Heart left ventricle (tissue), 16 donors: ENCODE measurements at regions not wholly inside any gene's neighbourhood (a gene's known extent, or its start where the extent isn't known, plus 50 kb on each side); places are given as distances from the start of the nearest gene placed in this dataset.

Source experiments
- ATAC-seq, 4 donors: fragments of 200-7000 bp; cut with Tn5 transposase; one replicate each; pipeline ENCODE4 v1.9.1; 2020 to 2022; ENCODE audit warnings: moderate library complexity in 4 of 4, mild to moderate bottlenecking in 3 of 4, moderate number of reproducible peaks in 1 of 4
- DNase-seq, 5 donors: peaks; one replicate each; pipeline ENCODE4 v3.0.0-alpha.2; 2020
- H3K27ac ChIP-seq, 12 donors: fragments of 200-600 bp; sonication (generic) in 4 of 12; one replicate each; pipeline versions ENCODE4 v1.5.0 to v1.8.0; 2016 to 2022; ENCODE audit warnings: mild to moderate bottlenecking in 2 of 12
- H3K27me3 ChIP-seq, 9 donors: fragments of 200-600 bp; sonication (generic) in 2 of 9; one replicate each; pipeline versions ENCODE4 v1.5.1 to v1.8.0; 2016 to 2022; ENCODE audit warnings: mild to moderate bottlenecking in 3 of 9
- H3K36me3 ChIP-seq, 9 donors: fragments of 200-600 bp; sonication (generic) in 2 of 9; one replicate each; pipeline versions ENCODE4 v1.5.0 to v1.8.0; 2018 to 2022; ENCODE audit warnings: mild to moderate bottlenecking in 2 of 9
- H3K4me1 ChIP-seq, 12 donors: fragments of 200-600 bp; sonication (generic) in 4 of 12; one replicate each; pipeline versions ENCODE4 v1.5.0 to v1.8.0; 2016 to 2022; ENCODE audit warnings: mild to moderate bottlenecking in 3 of 12
- H3K4me3 ChIP-seq, 12 donors: fragments of 200-600 bp; sonication (generic) in 4 of 12; one replicate each; pipeline versions ENCODE4 v1.5.0 to v1.8.0; 2017 to 2022; ENCODE audit warnings: mild to moderate bottlenecking in 9 of 12, moderate library complexity in 4 of 12
- H3K9me3 ChIP-seq, 12 donors: fragments of 200-600 bp; sonication (generic) in 4 of 12; one replicate each; pipeline versions ENCODE4 v1.5.0 to v1.8.0; 2016 to 2022; ENCODE audit warnings: mild to moderate bottlenecking in 1 of 12
- POLR2A ChIP-seq, 2 donors: fragments of 450-650 bp; IDR thresholded peaks; one replicate each; pipeline ENCODE4 v1.6.1; 2017; ENCODE audit warnings: antibody characterized with exemption in 2 of 2, mild to moderate bottlenecking in 2 of 2, moderate library complexity in 2 of 2
- WGBS, 4 donors: extraction: QIAGEN DNeasy Blood & Tissue Kit in 2 of 4; methylation state at CpG; one replicate each; pipeline versions ENCODE4 v1.1.5 to v1.1.7; 2013 to 2018; 5-methylcytosine and 5-hydroxymethylcytosine counted together
- intact Hi-C, 10 donors: fragments of 100-400 bp; cut with DNase I; formaldehyde crosslinking; loops; one replicate each; pipeline versions ENCODE4 v1.11.1 to v1.14.2; 2022
- TF ChIP-seq, protein P1 (sequence below), 12 donors: fragments of 200-600 bp; sonication (generic) in 4 of 12; IDR thresholded peaks; one replicate each; pipeline versions ENCODE4 v1.5.0 to v1.8.0; 2018 to 2022; ENCODE audit warnings: antibody characterized with exemption in 12 of 12, mild to moderate bottlenecking in 5 of 12
- donor health status: ischemic (EF 13 %, LVEDD 7.1; RV severe dilation, severe dysfunction).
- donor health status: healthy with polysubstance abuse.
- donor health status: DM: no; HTN: yes; CAD: no.
- donor health status: DM: no; HTN: no; CAD: no.
- donor health status: ischemic (EF 25% LVEDD 6.9; RV normal size, moderate dysfunction).
- donor health status: ischemic (EF 25% LVEDD 5.7; RV mildly dilated, moderate dysfunction).
- donor health status: healthy.
- donor health status: DM: yes; HTN: yes; CAD: no.
- donor health status: ischemic (EF 35%, LVEDD 5.7; RV mildly dilated, moderate dysfunction).
- donor health status: nonischemic (EF 11% LVEDD 7.7; RV severe dilation, severe dysfunction).
- donor health status: DM: yes; HTN: yes; CAD: no.
- donor health status: PGD.
- donor health status: ischemic (EF 29% LVEDD 5.4; RV normal size, mild dysfunction).
- donor health status: nonischemic (EF 23%, LVEDD 6.1; RV moderate dilation, normal function).

DNA sequence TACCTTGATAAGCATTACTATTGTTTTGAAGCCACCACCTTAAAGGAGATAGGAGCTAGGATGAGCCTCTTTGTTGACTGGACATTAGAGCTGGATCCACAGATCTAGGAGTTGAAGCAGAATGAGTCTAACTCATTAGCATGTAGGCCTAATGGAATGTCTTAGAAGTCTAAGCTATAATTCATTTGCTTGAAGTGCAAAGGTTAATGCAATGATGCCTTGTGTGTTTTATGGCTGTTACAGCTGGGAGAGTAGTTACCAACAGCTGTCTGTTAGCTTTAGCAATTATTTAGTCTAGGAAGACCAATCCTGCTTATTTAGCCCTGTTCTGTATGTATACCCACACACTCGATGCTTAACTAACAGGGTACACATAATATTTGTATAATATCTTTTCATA is 419.3 kb downstream of the TUSC7 start:
- Histone ChIP-seq H3K36me3 (no peaks in the 10 kb centered on the region), H3K4me3 (no peak overlapping the region), H3K4me1 (no peaks in the 10 kb centered on the region), H3K27me3 (no peaks in the 10 kb centered on the region), H3K9me3 (no peaks in the 10 kb centered on the region), H3K27ac (no peak overlapping the region)
- intact Hi-C loops = no loop called here
- ATAC-seq (no peak), DNase-seq (no peak)
- TF ChIP-seq, protein P1, sequence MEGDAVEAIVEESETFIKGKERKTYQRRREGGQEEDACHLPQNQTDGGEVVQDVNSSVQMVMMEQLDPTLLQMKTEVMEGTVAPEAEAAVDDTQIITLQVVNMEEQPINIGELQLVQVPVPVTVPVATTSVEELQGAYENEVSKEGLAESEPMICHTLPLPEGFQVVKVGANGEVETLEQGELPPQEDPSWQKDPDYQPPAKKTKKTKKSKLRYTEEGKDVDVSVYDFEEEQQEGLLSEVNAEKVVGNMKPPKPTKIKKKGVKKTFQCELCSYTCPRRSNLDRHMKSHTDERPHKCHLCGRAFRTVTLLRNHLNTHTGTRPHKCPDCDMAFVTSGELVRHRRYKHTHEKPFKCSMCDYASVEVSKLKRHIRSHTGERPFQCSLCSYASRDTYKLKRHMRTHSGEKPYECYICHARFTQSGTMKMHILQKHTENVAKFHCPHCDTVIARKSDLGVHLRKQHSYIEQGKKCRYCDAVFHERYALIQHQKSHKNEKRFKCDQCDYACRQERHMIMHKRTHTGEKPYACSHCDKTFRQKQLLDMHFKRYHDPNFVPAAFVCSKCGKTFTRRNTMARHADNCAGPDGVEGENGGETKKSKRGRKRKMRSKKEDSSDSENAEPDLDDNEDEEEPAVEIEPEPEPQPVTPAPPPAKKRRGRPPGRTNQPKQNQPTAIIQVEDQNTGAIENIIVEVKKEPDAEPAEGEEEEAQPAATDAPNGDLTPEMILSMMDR (IDR thresholded peaks at IDR 0.05) = no peak
- TF ChIP-seq POLR2A (IDR thresholded peaks at IDR 0.05) = no peak
- 76 to 86% (median 81%) methylated on average over 1 of the region's 1 CpG for WGBS, 4 donors

- 53 to 67% (median 61%) methylated on average over 5 of the region's 5 CpGs for WGBS, 4 donors
- Histone ChIP-seq H3K27me3 (no peaks in the 10 kb centered on the region), H3K9me3 (no peaks in the 10 kb centered on the region), H3K36me3 (no peaks in the 10 kb centered on the region), H3K4me3 (no peak overlapping the region), H3K27ac (no peak overlapping the region), H3K4me1 (no peaks in the 10 kb centered on the region)
- intact Hi-C loops = no loop called here
- ATAC-seq (no peak), DNase-seq (no peak)
- TF ChIP-seq, protein P1 (IDR thresholded peaks at IDR 0.05) = no peak
Observed at GRCh38 chr3:117129516-117129915, 419.9 kb downstream of the TUSC7 start.

- Histone ChIP-seq H3K36me3 (no peaks in the 10 kb centered on the region), H3K4me1 (no peaks in the 10 kb centered on the region), H3K9me3 (no peaks in the 10 kb centered on the region), H3K27me3 (no peaks in the 10 kb centered on the region), H3K4me3 (no peak overlapping the region), H3K27ac (no peak overlapping the region)
- no peak for ATAC-seq
- WGBS, 4 donors = 0 to 3% (median 1%) methylated on average over 1 of the region's 1 CpG
- TF ChIP-seq, protein P1 (IDR thresholded peaks at IDR 0.05) = no peak
- TF ChIP-seq POLR2A (IDR thresholded peaks at IDR 0.05) = no peak
- DNase-seq = no peak
- intact Hi-C loops = no loop called here
Observed at GRCh38 chr3:117130222-117130621, 420.6 kb downstream of the TUSC7 start.

DNA sequence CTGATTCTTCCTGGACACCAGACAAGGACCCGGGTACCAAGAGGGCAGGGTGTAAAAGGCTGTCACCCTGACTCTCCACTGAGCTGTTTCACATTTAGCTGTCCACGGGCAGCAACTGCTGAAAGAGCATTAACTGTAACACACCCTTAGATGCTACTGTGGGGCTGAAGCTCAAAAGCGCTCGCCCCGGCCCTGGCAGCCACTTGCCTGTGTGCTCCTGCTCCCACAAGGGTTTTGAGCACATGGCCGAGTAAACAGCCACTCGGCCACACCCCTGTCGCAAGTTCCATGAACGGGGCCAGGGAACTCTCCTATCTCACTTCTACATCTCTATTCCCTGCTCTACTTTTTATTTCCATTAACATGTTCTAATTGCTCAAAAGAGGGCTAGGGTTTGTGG is 421.7 kb downstream of the TUSC7 start:
- H3K27me3 ChIP-seq = no peaks in the 10 kb centered on the region
- 54 to 62% (median 58%) methylated on average over 9 of the region's 9 CpGs for WGBS, 4 donors
- no peaks in the 10 kb centered on the region for H3K9me3 ChIP-seq
- no peak overlapping the region for H3K27ac ChIP-seq
- ATAC-seq = no peak
- H3K4me1 ChIP-seq = no peaks in the 10 kb centered on the region
- peak in 1 of 5 donors; percentile 20 for DNase-seq
- intact Hi-C loops = no loop called here
- no peaks in the 10 kb centered on the region for H3K36me3 ChIP-seq
- TF ChIP-seq, protein P1 (IDR thresholded peaks at IDR 0.05) = no peak
- no peak for TF ChIP-seq POLR2A (IDR thresholded peaks at IDR 0.05)
- no peak overlapping the region for H3K4me3 ChIP-seq
